OCI-LY1 (cell line): ENCODE measurements at regions not wholly inside any gene's neighbourhood (a gene's known extent, or its start where the extent isn't known, plus 50 kb on each side); places are given as distances from the start of the nearest gene placed in this dataset.

ENCODE experiments used
- CTCF ChIP-seq: fragments of 200-600 bp; sonication (generic), shearing (Covaris generic); IDR thresholded peaks from 2 replicates; pipeline ENCODE4 v1.5.1; 2017; ENCODE audit warnings: mild to moderate bottlenecking, antibody characterized with exemption, low read length, moderate library complexity, mixed read lengths
- EZH2 ChIP-seq: fragments of 200-600 bp; sonication (generic), shearing (Covaris generic); IDR thresholded peaks from 2 replicates; pipeline ENCODE4 v1.8.0; 2017; ENCODE audit warnings: borderline replicate concordance, mixed run types, mild to moderate bottlenecking, antibody characterized with exemption, low read length, moderate library complexity, mixed read lengths

- no peak for TF ChIP-seq CTCF
- TF ChIP-seq EZH2: no peak
Measured at GRCh38 chr11:112540261-112540660, 279.6 kb upstream of the PLET1 start.
